SK-N-SH (cell line): ENCODE measurements at regions not wholly inside any gene's neighbourhood (a gene's known extent, or its start where the extent isn't known, plus 50 kb on each side); places are given as distances from the start of the nearest gene placed in this dataset.

ENCODE experiments used
- CTCF ChIA-PET: fragments of 300-600, 350-600 bp; formaldehyde crosslinking; extraction: SDS; loops from one replicate; lab custom pipeline; 2021; lab: Yijun Ruan, JAX
- POLR2A ChIA-PET: fragments of 350-600 bp; sonication (Branson Sonifier 250); formaldehyde crosslinking; extraction: SDS; loops from one replicate; lab custom pipeline; 2020; ENCODE audit warnings: antibody characterized with exemption, inconsistent platforms; lab: Yijun Ruan, JAX
- DNase-seq: peaks from one replicate; pipeline ENCODE4 v3.0.0; 2012
- H2AFZ ChIP-seq: fragments of 200-600 bp; sonication (generic); 2 replicates; pipeline ENCODE4 v1.8.1; 2016; ENCODE audit warnings: antibody characterized with exemption, mild to moderate bottlenecking, low read depth
- H3F3A ChIP-seq: fragments of 200-600 bp; sonication (generic); replicated peaks from 2 replicates; pipeline ENCODE3; 2016; ENCODE audit warnings: antibody characterized with exemption, mild to moderate bottlenecking; ENCODE audit not compliant: insufficient read depth
- H3K27ac ChIP-seq, 2 experiments: fragments of 200-500 bp in 1 of 2; fragments of 200-600 bp in 1 of 2; sonication (Bioruptor generic) in 1 of 2; sonication (generic), shearing (Covaris generic) in 1 of 2; 2 replicates each; pipeline versions ENCODE4 v1.5.1 to v1.6.1; 2014 to 2016; ENCODE audit warnings: low read depth in 2 of 2, inconsistent platforms in 1 of 2, low read length in 1 of 2, mild to moderate bottlenecking in 1 of 2, mixed read lengths in 1 of 2
- H3K27me3 ChIP-seq: fragments of 200-600 bp; sonication (generic), shearing (Covaris generic); 2 replicates; pipeline ENCODE4 v1.6.1; 2016; ENCODE audit warnings: mixed run types; ENCODE audit not compliant: insufficient read depth
- H3K36me3 ChIP-seq, 2 experiments: fragments of 200-500 bp in 1 of 2; fragments of 200-600 bp in 1 of 2; sonication (Bioruptor generic) in 1 of 2; sonication (generic) in 1 of 2; replicated peaks in 1 of 2; 2 replicates each; pipeline versions ENCODE3 to v1.5.1; 2014 to 2016; ENCODE audit warnings: low read length in 1 of 2, mild to moderate bottlenecking in 1 of 2; ENCODE audit not compliant: insufficient read depth in 2 of 2, control insufficient read depth in 1 of 2
- H3K4me1 ChIP-seq, 2 experiments: fragments of 200-500 bp in 1 of 2; fragments of 200-600 bp in 1 of 2; sonication (Bioruptor generic) in 1 of 2; sonication (generic), shearing (Covaris generic) in 1 of 2; 2 replicates each; pipeline versions ENCODE4 v1.5.1 to v1.6.1; 2014 to 2016; ENCODE audit warnings: low read depth in 1 of 2, low read length in 1 of 2, mixed run types in 1 of 2; ENCODE audit not compliant: insufficient read depth in 2 of 2, control insufficient read depth in 1 of 2
- H3K4me2 ChIP-seq: fragments of 200-600 bp; sonication (generic), shearing (Covaris generic); 2 replicates; pipeline ENCODE4 v1.6.1; 2017; ENCODE audit warnings: mixed run types
- H3K4me3 ChIP-seq, 2 experiments: fragments of 200-500 bp in 1 of 2; fragments of 200-600 bp in 1 of 2; sonication (Bioruptor generic) in 1 of 2; sonication (generic), shearing (Covaris generic) in 1 of 2; 2 replicates each; pipeline versions ENCODE4 v1.5.1 to v1.8.1; 2014 to 2016; ENCODE audit warnings: low read depth in 2 of 2, inconsistent platforms in 1 of 2, low read length in 1 of 2, mild to moderate bottlenecking in 1 of 2, mixed read lengths in 1 of 2, moderate library complexity in 1 of 2
- H3K79me2 ChIP-seq: fragments of 200-600 bp; sonication (generic); 2 replicates; pipeline ENCODE4 v1.8.1; 2017; ENCODE audit warnings: mild to moderate bottlenecking; ENCODE audit not compliant: insufficient read depth
- H3K9ac ChIP-seq: fragments of 200-600 bp; sonication (generic); 2 replicates; pipeline ENCODE4 v1.6.1; 2017; ENCODE audit warnings: mixed run types
- H3K9me2 ChIP-seq: fragments of 200-600 bp; sonication (generic); 2 replicates; pipeline ENCODE4 v1.6.1; 2017; ENCODE audit warnings: mixed run types
- H3K9me3 ChIP-seq: fragments of 200-600 bp; sonication (generic); 2 replicates; pipeline ENCODE4 v1.6.1; 2017; ENCODE audit warnings: mixed run types, mild to moderate bottlenecking, moderate library complexity
- H4K20me1 ChIP-seq: fragments of 200-600 bp; sonication (generic); 2 replicates; pipeline ENCODE4 v1.6.1; 2017; ENCODE audit warnings: mild to moderate bottlenecking, mixed run types; ENCODE audit not compliant: insufficient read depth
- EZH2phosphoT487 ChIP-seq: fragments of 200-600 bp; sonication (generic); IDR thresholded peaks from 2 replicates; pipeline ENCODE4 v1.6.1; 2017; ENCODE audit warnings: low read depth, mixed run types, mild to moderate bottlenecking, antibody characterized with exemption, moderate library complexity, borderline replicate concordance
- FOSL2 ChIP-seq: IDR thresholded peaks from 2 replicates; pipeline ENCODE4 v1.4.0; 2012; ENCODE audit warnings: low read depth, mild to moderate bottlenecking, moderate library complexity, borderline replicate concordance
- MEF2A ChIP-seq: IDR thresholded peaks from 2 replicates; pipeline ENCODE4 v1.4.0; 2012; ENCODE audit warnings: low read depth, borderline replicate concordance
- MXI1 ChIP-seq: IDR thresholded peaks from 2 replicates; pipeline ENCODE4 v1.6.1; 2012; ENCODE audit warnings: mild to moderate bottlenecking, low read depth, low read length, improper control_type of control experiment
- NRF1 ChIP-seq: IDR thresholded peaks from 2 replicates; pipeline ENCODE4 v1.6.1; 2012; ENCODE audit warnings: low read depth, mild to moderate bottlenecking, low read length
- RFX5 ChIP-seq: IDR thresholded peaks from 2 replicates; pipeline ENCODE4 v1.6.1; 2012; ENCODE audit warnings: mild to moderate bottlenecking, improper control_type of control experiment, low read length
- SMC3 ChIP-seq: IDR thresholded peaks from 2 replicates; pipeline ENCODE4 v1.6.1; 2012; ENCODE audit warnings: low read depth, low read length, improper control_type of control experiment
- WGBS: methylation state at CpG from one replicate; pipeline ENCODE4 v1.1.6; 2017; ENCODE audit warnings: low lambda C conversion rate; 5-methylcytosine and 5-hydroxymethylcytosine counted together
- TF ChIP-seq, protein P1 (sequence below): IDR thresholded peaks from 2 replicates; pipeline ENCODE4 v1.4.0; 2012; ENCODE audit warnings: low read depth, borderline replicate concordance
- TF ChIP-seq, protein P2 (sequence below): IDR thresholded peaks from 2 replicates; pipeline ENCODE4 v1.4.0; 2012; ENCODE audit warnings: low read depth, borderline replicate concordance
- TF ChIP-seq, protein P3 (sequence below): IDR thresholded peaks from 2 replicates; pipeline ENCODE4 v1.4.0; 2012; ENCODE audit warnings: low read depth
- TF ChIP-seq, protein P4 (sequence below): fragments of 200-600 bp; sonication (generic); IDR thresholded peaks from 2 replicates; pipeline ENCODE4 v1.6.1; 2017; ENCODE audit warnings: antibody characterized with exemption, mild to moderate bottlenecking, moderate library complexity

DNA sequence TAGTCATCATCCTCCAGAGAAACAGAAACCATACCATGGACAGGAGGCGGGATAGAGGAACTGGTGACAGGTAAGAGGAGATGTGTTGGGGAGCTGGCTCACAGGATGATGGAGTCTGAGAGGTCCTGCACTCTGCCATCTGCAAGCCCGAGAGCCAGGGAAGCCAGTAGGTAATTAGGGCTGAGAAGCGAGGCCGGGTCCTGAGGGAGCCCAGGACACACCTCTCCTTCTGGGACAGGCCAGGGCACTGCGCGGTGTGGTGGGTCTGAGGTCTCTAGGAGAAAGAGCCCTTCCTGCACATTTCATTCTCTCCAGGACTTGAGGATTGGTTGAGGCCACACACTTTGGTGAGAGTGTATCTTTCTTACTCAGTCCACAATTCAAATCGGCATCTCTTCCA lies 415.5 kb downstream of the GLRX3 start:
- Histone ChIP-seq H3K4me2 (no peak overlapping the region), H3K4me3 (no peak overlapping the region), H3K9ac (no peak overlapping the region), H3K27ac (no peak overlapping the region), H3K9me3 (no peaks in the 10 kb centered on the region), H2AFZ (no peak overlapping the region), H4K20me1 (no peaks in the 10 kb centered on the region), H3K27me3 (no peaks in the 10 kb centered on the region), H3K4me1 (no peaks in the 10 kb centered on the region), H3K36me3 (no peaks in the 10 kb centered on the region), H3K79me2 (no peaks in the 10 kb centered on the region), H3F3A (no peaks in the 10 kb centered on the region), H3K9me2 (no peaks in the 10 kb centered on the region)
- CTCF ChIA-PET: no interaction called here
- TF ChIP-seq, protein P1, sequence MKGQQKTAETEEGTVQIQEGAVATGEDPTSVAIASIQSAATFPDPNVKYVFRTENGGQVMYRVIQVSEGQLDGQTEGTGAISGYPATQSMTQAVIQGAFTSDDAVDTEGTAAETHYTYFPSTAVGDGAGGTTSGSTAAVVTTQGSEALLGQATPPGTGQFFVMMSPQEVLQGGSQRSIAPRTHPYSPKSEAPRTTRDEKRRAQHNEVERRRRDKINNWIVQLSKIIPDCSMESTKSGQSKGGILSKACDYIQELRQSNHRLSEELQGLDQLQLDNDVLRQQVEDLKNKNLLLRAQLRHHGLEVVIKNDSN: no peak
- TF ChIP-seq MXI1: no peak
- no peak for TF ChIP-seq RFX5
- TF ChIP-seq, protein P2, sequence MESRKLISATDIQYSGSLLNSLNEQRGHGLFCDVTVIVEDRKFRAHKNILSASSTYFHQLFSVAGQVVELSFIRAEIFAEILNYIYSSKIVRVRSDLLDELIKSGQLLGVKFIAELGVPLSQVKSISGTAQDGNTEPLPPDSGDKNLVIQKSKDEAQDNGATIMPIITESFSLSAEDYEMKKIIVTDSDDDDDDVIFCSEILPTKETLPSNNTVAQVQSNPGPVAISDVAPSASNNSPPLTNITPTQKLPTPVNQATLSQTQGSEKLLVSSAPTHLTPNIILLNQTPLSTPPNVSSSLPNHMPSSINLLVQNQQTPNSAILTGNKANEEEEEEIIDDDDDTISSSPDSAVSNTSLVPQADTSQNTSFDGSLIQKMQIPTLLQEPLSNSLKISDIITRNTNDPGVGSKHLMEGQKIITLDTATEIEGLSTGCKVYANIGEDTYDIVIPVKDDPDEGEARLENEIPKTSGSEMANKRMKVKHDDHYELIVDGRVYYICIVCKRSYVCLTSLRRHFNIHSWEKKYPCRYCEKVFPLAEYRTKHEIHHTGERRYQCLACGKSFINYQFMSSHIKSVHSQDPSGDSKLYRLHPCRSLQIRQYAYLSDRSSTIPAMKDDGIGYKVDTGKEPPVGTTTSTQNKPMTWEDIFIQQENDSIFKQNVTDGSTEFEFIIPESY: no peak
- no peak for TF ChIP-seq MEF2A
- no peak for TF ChIP-seq EZH2phosphoT487
- no peak for TF ChIP-seq NRF1
- no peak for TF ChIP-seq SMC3
- TF ChIP-seq, protein P3, sequence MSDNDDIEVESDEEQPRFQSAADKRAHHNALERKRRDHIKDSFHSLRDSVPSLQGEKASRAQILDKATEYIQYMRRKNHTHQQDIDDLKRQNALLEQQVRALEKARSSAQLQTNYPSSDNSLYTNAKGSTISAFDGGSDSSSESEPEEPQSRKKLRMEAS: no peak
- TF ChIP-seq, protein P4, sequence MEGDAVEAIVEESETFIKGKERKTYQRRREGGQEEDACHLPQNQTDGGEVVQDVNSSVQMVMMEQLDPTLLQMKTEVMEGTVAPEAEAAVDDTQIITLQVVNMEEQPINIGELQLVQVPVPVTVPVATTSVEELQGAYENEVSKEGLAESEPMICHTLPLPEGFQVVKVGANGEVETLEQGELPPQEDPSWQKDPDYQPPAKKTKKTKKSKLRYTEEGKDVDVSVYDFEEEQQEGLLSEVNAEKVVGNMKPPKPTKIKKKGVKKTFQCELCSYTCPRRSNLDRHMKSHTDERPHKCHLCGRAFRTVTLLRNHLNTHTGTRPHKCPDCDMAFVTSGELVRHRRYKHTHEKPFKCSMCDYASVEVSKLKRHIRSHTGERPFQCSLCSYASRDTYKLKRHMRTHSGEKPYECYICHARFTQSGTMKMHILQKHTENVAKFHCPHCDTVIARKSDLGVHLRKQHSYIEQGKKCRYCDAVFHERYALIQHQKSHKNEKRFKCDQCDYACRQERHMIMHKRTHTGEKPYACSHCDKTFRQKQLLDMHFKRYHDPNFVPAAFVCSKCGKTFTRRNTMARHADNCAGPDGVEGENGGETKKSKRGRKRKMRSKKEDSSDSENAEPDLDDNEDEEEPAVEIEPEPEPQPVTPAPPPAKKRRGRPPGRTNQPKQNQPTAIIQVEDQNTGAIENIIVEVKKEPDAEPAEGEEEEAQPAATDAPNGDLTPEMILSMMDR: no peak
- POLR2A ChIA-PET: no interaction called here
- DNase-seq: no peak
- WGBS: 45% methylated on average over 7 of the region's 7 CpGs

DNA sequence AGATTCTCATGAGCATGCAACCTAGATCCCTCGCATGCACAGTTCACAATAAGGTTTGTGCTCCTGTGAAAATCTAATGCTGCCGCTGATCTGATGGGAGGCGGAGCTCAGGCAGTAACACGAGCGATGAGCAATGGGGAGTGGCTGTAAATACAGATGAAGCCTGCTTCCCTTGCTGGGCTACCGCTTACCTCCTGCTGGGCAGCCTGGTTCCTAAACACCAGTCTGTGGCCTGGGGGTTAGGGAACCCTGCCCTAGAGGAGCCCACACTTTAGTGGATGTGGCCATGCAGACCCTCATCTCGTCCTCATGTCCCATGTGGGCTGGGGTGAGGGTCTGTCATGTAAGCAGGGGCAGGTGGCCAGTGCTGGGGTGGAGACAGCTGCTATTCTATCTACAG lies 417.6 kb downstream of the GLRX3 start:
- Histone ChIP-seq H3K27ac (no peak overlapping the region), H3F3A (no peaks in the 10 kb centered on the region), H3K9ac (no peak overlapping the region), H3K4me3 (no peak overlapping the region), H3K4me1 (no peaks in the 10 kb centered on the region), H4K20me1 (no peaks in the 10 kb centered on the region), H3K27me3 (no peaks in the 10 kb centered on the region), H2AFZ (no peak overlapping the region), H3K79me2 (no peaks in the 10 kb centered on the region), H3K36me3 (no peaks in the 10 kb centered on the region), H3K9me2 (no peaks in the 10 kb centered on the region), H3K9me3 (no peaks in the 10 kb centered on the region), H3K4me2 (no peak overlapping the region)
- ChIA-PET CTCF (no interaction called here), POLR2A (no interaction called here)
- 33% methylated on average over 3 of the region's 7 CpGs for WGBS
- TF ChIP-seq EZH2phosphoT487 (no peak), FOSL2 (no peak)
- no peak for DNase-seq
